SK-N-SH (cell line): ENCODE measurements at regions not wholly inside any gene's neighbourhood (a gene's known extent, or its start where the extent isn't known, plus 50 kb on each side); places are given as distances from the start of the nearest gene placed in this dataset.

Experiments
- CTCF ChIA-PET: fragments of 300-600, 350-600 bp; formaldehyde crosslinking; extraction: SDS; loops from one replicate; lab custom pipeline; 2021; lab: Yijun Ruan, JAX
- POLR2A ChIA-PET: fragments of 350-600 bp; sonication (Branson Sonifier 250); formaldehyde crosslinking; extraction: SDS; loops from one replicate; lab custom pipeline; 2020; ENCODE audit warnings: antibody characterized with exemption, inconsistent platforms; lab: Yijun Ruan, JAX
- DNase-seq: peaks from one replicate; pipeline ENCODE4 v3.0.0; 2012
- H2AFZ ChIP-seq: fragments of 200-600 bp; sonication (generic); 2 replicates; pipeline ENCODE4 v1.8.1; 2016; ENCODE audit warnings: antibody characterized with exemption, mild to moderate bottlenecking, low read depth
- H3F3A ChIP-seq: fragments of 200-600 bp; sonication (generic); replicated peaks from 2 replicates; pipeline ENCODE3; 2016; ENCODE audit warnings: antibody characterized with exemption, mild to moderate bottlenecking; ENCODE audit not compliant: insufficient read depth
- H3K27ac ChIP-seq, 2 experiments: fragments of 200-500 bp in 1 of 2; fragments of 200-600 bp in 1 of 2; sonication (Bioruptor generic) in 1 of 2; sonication (generic), shearing (Covaris generic) in 1 of 2; 2 replicates each; pipeline versions ENCODE4 v1.5.1 to v1.6.1; 2014 to 2016; ENCODE audit warnings: low read depth in 2 of 2, inconsistent platforms in 1 of 2, low read length in 1 of 2, mild to moderate bottlenecking in 1 of 2, mixed read lengths in 1 of 2
- H3K27me3 ChIP-seq: fragments of 200-600 bp; sonication (generic), shearing (Covaris generic); 2 replicates; pipeline ENCODE4 v1.6.1; 2016; ENCODE audit warnings: mixed run types; ENCODE audit not compliant: insufficient read depth
- H3K36me3 ChIP-seq, 2 experiments: fragments of 200-500 bp in 1 of 2; fragments of 200-600 bp in 1 of 2; sonication (Bioruptor generic) in 1 of 2; sonication (generic) in 1 of 2; replicated peaks in 1 of 2; 2 replicates each; pipeline versions ENCODE3 to v1.5.1; 2014 to 2016; ENCODE audit warnings: low read length in 1 of 2, mild to moderate bottlenecking in 1 of 2; ENCODE audit not compliant: insufficient read depth in 2 of 2, control insufficient read depth in 1 of 2
- H3K4me1 ChIP-seq, 2 experiments: fragments of 200-500 bp in 1 of 2; fragments of 200-600 bp in 1 of 2; sonication (Bioruptor generic) in 1 of 2; sonication (generic), shearing (Covaris generic) in 1 of 2; 2 replicates each; pipeline versions ENCODE4 v1.5.1 to v1.6.1; 2014 to 2016; ENCODE audit warnings: low read depth in 1 of 2, low read length in 1 of 2, mixed run types in 1 of 2; ENCODE audit not compliant: insufficient read depth in 2 of 2, control insufficient read depth in 1 of 2
- H3K4me2 ChIP-seq: fragments of 200-600 bp; sonication (generic), shearing (Covaris generic); 2 replicates; pipeline ENCODE4 v1.6.1; 2017; ENCODE audit warnings: mixed run types
- H3K4me3 ChIP-seq, 2 experiments: fragments of 200-500 bp in 1 of 2; fragments of 200-600 bp in 1 of 2; sonication (Bioruptor generic) in 1 of 2; sonication (generic), shearing (Covaris generic) in 1 of 2; 2 replicates each; pipeline versions ENCODE4 v1.5.1 to v1.8.1; 2014 to 2016; ENCODE audit warnings: low read depth in 2 of 2, inconsistent platforms in 1 of 2, low read length in 1 of 2, mild to moderate bottlenecking in 1 of 2, mixed read lengths in 1 of 2, moderate library complexity in 1 of 2
- H3K79me2 ChIP-seq: fragments of 200-600 bp; sonication (generic); 2 replicates; pipeline ENCODE4 v1.8.1; 2017; ENCODE audit warnings: mild to moderate bottlenecking; ENCODE audit not compliant: insufficient read depth
- H3K9ac ChIP-seq: fragments of 200-600 bp; sonication (generic); 2 replicates; pipeline ENCODE4 v1.6.1; 2017; ENCODE audit warnings: mixed run types
- H3K9me2 ChIP-seq: fragments of 200-600 bp; sonication (generic); 2 replicates; pipeline ENCODE4 v1.6.1; 2017; ENCODE audit warnings: mixed run types
- H3K9me3 ChIP-seq: fragments of 200-600 bp; sonication (generic); 2 replicates; pipeline ENCODE4 v1.6.1; 2017; ENCODE audit warnings: mixed run types, mild to moderate bottlenecking, moderate library complexity
- H4K20me1 ChIP-seq: fragments of 200-600 bp; sonication (generic); 2 replicates; pipeline ENCODE4 v1.6.1; 2017; ENCODE audit warnings: mild to moderate bottlenecking, mixed run types; ENCODE audit not compliant: insufficient read depth
- EP300 ChIP-seq, 2 experiments: IDR thresholded peaks; 2 replicates each; pipeline versions ENCODE4 v1.4.0 to v1.6.1; 2012; ENCODE audit warnings: borderline replicate concordance in 1 of 2, low read depth in 1 of 2, low read length in 1 of 2
- FOSL2 ChIP-seq: IDR thresholded peaks from 2 replicates; pipeline ENCODE4 v1.4.0; 2012; ENCODE audit warnings: low read depth, mild to moderate bottlenecking, moderate library complexity, borderline replicate concordance
- IRF3 ChIP-seq: fragments of 150-350 bp; IDR thresholded peaks from 2 replicates; pipeline ENCODE4 v1.6.1; 2016; ENCODE audit warnings: mild to moderate bottlenecking, low read depth, low read length
- JUND ChIP-seq: IDR thresholded peaks from 2 replicates; pipeline ENCODE4 v1.4.0; 2012
- MAX ChIP-seq: IDR thresholded peaks from 2 replicates; pipeline ENCODE4 v1.4.0; 2012; ENCODE audit warnings: low read depth
- MXI1 ChIP-seq: IDR thresholded peaks from 2 replicates; pipeline ENCODE4 v1.6.1; 2012; ENCODE audit warnings: mild to moderate bottlenecking, low read depth, low read length, improper control_type of control experiment
- RAD21 ChIP-seq: IDR thresholded peaks from 2 replicates; pipeline ENCODE4 v1.6.1; 2012; ENCODE audit warnings: mild to moderate bottlenecking, low read length
- REST ChIP-seq: IDR thresholded peaks from 2 replicates; pipeline ENCODE4 v1.6.1; 2012; ENCODE audit warnings: mild to moderate bottlenecking, low read depth, low read length, moderate library complexity
- RXRA ChIP-seq: IDR thresholded peaks from 2 replicates; pipeline ENCODE4 v1.4.0; 2012; ENCODE audit warnings: low read depth, mild to moderate bottlenecking, borderline replicate concordance
- SMC3 ChIP-seq: IDR thresholded peaks from 2 replicates; pipeline ENCODE4 v1.6.1; 2012; ENCODE audit warnings: low read depth, low read length, improper control_type of control experiment
- WGBS: methylation state at CpG from one replicate; pipeline ENCODE4 v1.1.6; 2017; ENCODE audit warnings: low lambda C conversion rate; 5-methylcytosine and 5-hydroxymethylcytosine counted together
- TF ChIP-seq, protein P1 (sequence below): IDR thresholded peaks from 2 replicates; pipeline ENCODE4 v1.4.0; 2012; ENCODE audit warnings: low read depth, borderline replicate concordance

DNA sequence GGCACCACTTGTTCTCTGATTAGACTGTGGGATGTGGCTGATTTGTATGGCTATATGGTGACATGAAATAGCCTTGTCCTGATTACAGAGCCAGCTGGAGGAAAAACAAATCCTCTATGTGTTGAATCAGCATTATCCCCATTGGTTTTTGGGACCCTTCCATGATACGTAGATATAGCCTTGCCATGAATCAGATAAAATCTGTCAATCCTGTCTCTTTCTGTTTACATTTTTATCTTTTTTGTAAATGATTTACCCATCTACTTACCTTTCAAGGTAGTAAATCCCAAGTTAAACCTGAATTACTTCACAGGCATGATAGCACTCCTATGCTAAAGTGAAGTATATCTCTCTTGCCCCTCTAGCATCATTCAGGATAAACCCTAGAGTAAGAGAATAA, 789.3 kb downstream of the TMTC2 start:
- no peaks in the 10 kb centered on the region for H3K79me2 ChIP-seq
- no peaks in the 10 kb centered on the region for H3K36me3 ChIP-seq
- WGBS, result 74% methylated on average over 1 of the region's 1 CpG
- H3K9me2 ChIP-seq, result no peaks in the 10 kb centered on the region
- H2AFZ ChIP-seq, result no peak overlapping the region
- peaks cover 0 to 5% of the 10 kb centered on the region in 2 experiments; a peak in 1 of 4 replicates for H3K4me1 ChIP-seq
- ChIA-PET CTCF (no interaction called here), POLR2A (no interaction called here)
- no peak overlapping the region for H3K9ac ChIP-seq
- TF ChIP-seq RAD21 (no peak), MXI1 (no peak), REST (no peak), SMC3 (no peak), RXRA (no peak), IRF3 (no peak), MAX (no peak), FOSL2 (no peak), EP300 (IDR thresholded peaks at IDR 0.05; ENCODE audit: borderline replicate concordance in 1 of 2, low read depth in 1 of 2, low read length in 1 of 2) (no peak), JUND (no peak)
- TF ChIP-seq, protein P1, sequence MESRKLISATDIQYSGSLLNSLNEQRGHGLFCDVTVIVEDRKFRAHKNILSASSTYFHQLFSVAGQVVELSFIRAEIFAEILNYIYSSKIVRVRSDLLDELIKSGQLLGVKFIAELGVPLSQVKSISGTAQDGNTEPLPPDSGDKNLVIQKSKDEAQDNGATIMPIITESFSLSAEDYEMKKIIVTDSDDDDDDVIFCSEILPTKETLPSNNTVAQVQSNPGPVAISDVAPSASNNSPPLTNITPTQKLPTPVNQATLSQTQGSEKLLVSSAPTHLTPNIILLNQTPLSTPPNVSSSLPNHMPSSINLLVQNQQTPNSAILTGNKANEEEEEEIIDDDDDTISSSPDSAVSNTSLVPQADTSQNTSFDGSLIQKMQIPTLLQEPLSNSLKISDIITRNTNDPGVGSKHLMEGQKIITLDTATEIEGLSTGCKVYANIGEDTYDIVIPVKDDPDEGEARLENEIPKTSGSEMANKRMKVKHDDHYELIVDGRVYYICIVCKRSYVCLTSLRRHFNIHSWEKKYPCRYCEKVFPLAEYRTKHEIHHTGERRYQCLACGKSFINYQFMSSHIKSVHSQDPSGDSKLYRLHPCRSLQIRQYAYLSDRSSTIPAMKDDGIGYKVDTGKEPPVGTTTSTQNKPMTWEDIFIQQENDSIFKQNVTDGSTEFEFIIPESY, result no peak
- H3K4me2 ChIP-seq, result no peak overlapping the region
- H3F3A ChIP-seq, result no peaks in the 10 kb centered on the region
- H4K20me1 ChIP-seq, result no peaks in the 10 kb centered on the region
- DNase-seq, result no peak
- no peaks in the 10 kb centered on the region for H3K27me3 ChIP-seq
- H3K4me3 ChIP-seq, result no peak overlapping the region
- no peak overlapping the region for H3K27ac ChIP-seq
- H3K9me3 ChIP-seq, result no peaks in the 10 kb centered on the region
